T-cell (primary cell): ENCODE measurements at regions not wholly inside any gene's neighbourhood (a gene's known extent, or its start where the extent isn't known, plus 50 kb on each side); places are given as distances from the start of the nearest gene placed in this dataset.
"Not testable (repeated sequence)": the region's sequence is repeated elsewhere in the genome, so short reads cannot be mapped to it uniquely, and the experiment has no call there.

Experiments used
- ATAC-seq, 4 experiments: fragments of 200-7000 bp in 3 of 4; fragments of 150-1000 bp in 1 of 4; cut with Tn5 transposase; replicated peaks in 1 of 4; 1 replicate in 3 of 4; 2 replicates in 1 of 4; pipeline ENCODE4 v1.10.0; 2021; ENCODE audit warnings: moderate library complexity in 3 of 4, mild to moderate bottlenecking in 2 of 4, moderate number of reproducible peaks in 1 of 4
- CTCF ChIA-PET, 2 donors: fragments of 300-600 bp; sonication (Branson Sonifier 250); formaldehyde crosslinking; loops; one replicate each; lab custom pipeline; 2022; ENCODE audit warnings: antibody characterized with exemption in 2 of 2; lab: Charles Lee
- POLR2A ChIA-PET, 2 donors: fragments of 300-600 bp; sonication (Branson Sonifier 250); formaldehyde crosslinking; loops; one replicate each; lab custom pipeline; 2022; ENCODE audit warnings: antibody characterized with exemption in 2 of 2; lab: Charles Lee
- DNase-seq, 35 experiments: peaks; one replicate each; pipeline versions ENCODE4 v3.0.0 to v3.0.0-alpha.2; 2013 to 2023
- H3K27ac ChIP-seq: one replicate; pipeline ENCODE4 v1.5.1; 2013; ENCODE audit warnings: low read length
- H3K27me3 ChIP-seq, 2 experiments: replicated peaks in 1 of 2; 1 replicate in 1 of 2; 2 replicates in 1 of 2; pipeline versions ENCODE4 v1.6.1 to v1.7.0; 2013; ENCODE audit warnings: low read length in 1 of 2, mixed read lengths in 1 of 2; ENCODE audit not compliant: control insufficient read depth in 2 of 2, insufficient read depth in 2 of 2; ENCODE audit errors: extremely low read depth in 1 of 2
- H3K36me3 ChIP-seq, 2 donors: 1 replicate in 1 of 2; 2 replicates in 1 of 2; pipeline versions ENCODE4 v1.6.1 to v1.7.0; 2013; ENCODE audit warnings: low read length in 1 of 2; ENCODE audit not compliant: control insufficient read depth in 2 of 2, insufficient read depth in 1 of 2; ENCODE audit errors: extremely low read depth in 1 of 2
- H3K4me1 ChIP-seq, 2 experiments: 1 replicate in 1 of 2; 2 replicates in 1 of 2; pipeline versions ENCODE4 v1.6.1 to v1.7.0; 2013; ENCODE audit warnings: low read length in 2 of 2, mixed read lengths in 1 of 2; ENCODE audit not compliant: insufficient read depth in 2 of 2, control insufficient read depth in 1 of 2; ENCODE audit errors: extremely low read depth in 1 of 2
- H3K4me3 ChIP-seq, 2 donors: 1 replicate in 1 of 2; 2 replicates in 1 of 2; pipeline versions ENCODE4 v1.5.1 to v1.7.0; 2013; ENCODE audit warnings: mild to moderate bottlenecking in 2 of 2, low read length in 1 of 2, moderate library complexity in 1 of 2; ENCODE audit not compliant: control insufficient read depth in 1 of 2; ENCODE audit errors: extremely low read depth in 1 of 2
- H3K9me3 ChIP-seq: 2 replicates; pipeline ENCODE4 v1.7.0; 2013
- H3K27ac Mint-ChIP-seq, 2 donors: one replicate each; pipeline ENCODE4 v1.8.0; 2020 to 2021; ENCODE audit warnings: mild to moderate bottlenecking in 2 of 2, mixed read lengths in 2 of 2
- H3K27me3 Mint-ChIP-seq, 2 donors: one replicate each; pipeline ENCODE4 v1.8.0; 2021 to 2022; ENCODE audit warnings: mixed read lengths in 2 of 2
- H3K36me3 Mint-ChIP-seq: one replicate; pipeline ENCODE4 v1.8.0; 2021; ENCODE audit warnings: mixed read lengths
- H3K4me1 Mint-ChIP-seq, 3 donors: one replicate each; pipeline ENCODE4 v1.8.0; 2020 to 2022; ENCODE audit warnings: mixed read lengths in 3 of 3, mild to moderate bottlenecking in 1 of 3
- H3K4me3 Mint-ChIP-seq, 3 donors: one replicate each; pipeline ENCODE4 v1.8.0; 2020 to 2022; ENCODE audit warnings: mild to moderate bottlenecking in 3 of 3, mixed read lengths in 3 of 3, moderate library complexity in 3 of 3
- H3K9me3 Mint-ChIP-seq, 3 donors: one replicate each; pipeline ENCODE4 v1.8.0; 2020 to 2022; ENCODE audit warnings: mixed read lengths in 3 of 3
- WGBS: methylation state at CpG from one replicate; pipeline ENCODE4 v1.1.5; 2013; ENCODE audit warnings: missing lambda C conversion rate; ENCODE audit not compliant: insufficient coverage; 5-methylcytosine and 5-hydroxymethylcytosine counted together

GRCh38 chr13:63829609-63830008 is 2414.0 kb upstream of the PCDH20 start:
- CTCF ChIA-PET, H3K27me3 Mint-ChIP-seq, H3K4me3 ChIP-seq, H3K36me3 ChIP-seq, POLR2A ChIA-PET, H3K4me1 ChIP-seq, H3K27ac Mint-ChIP-seq, H3K27me3 ChIP-seq, H3K9me3 ChIP-seq, H3K27ac ChIP-seq, DNase-seq, H3K36me3 Mint-ChIP-seq, H3K4me1 Mint-ChIP-seq, H3K4me3 Mint-ChIP-seq, H3K9me3 Mint-ChIP-seq, ATAC-seq: not testable (repeated sequence)
- no CpG with 5 or more reads among the region's 2 CpGs for WGBS

- H3K27ac Mint-ChIP-seq, H3K27me3 Mint-ChIP-seq, DNase-seq, CTCF ChIA-PET, H3K36me3 Mint-ChIP-seq, ATAC-seq, H3K9me3 ChIP-seq, POLR2A ChIA-PET, H3K4me1 ChIP-seq, H3K27me3 ChIP-seq, H3K4me3 ChIP-seq, H3K4me1 Mint-ChIP-seq, H3K27ac ChIP-seq, H3K4me3 Mint-ChIP-seq, H3K36me3 ChIP-seq, H3K9me3 Mint-ChIP-seq: not testable (repeated sequence)
- WGBS = no CpG with 5 or more reads among the region's 5 CpGs
Measured at GRCh38 chr13:63821785-63822184, 2406.1 kb upstream of the PCDH20 start.

- H3K36me3 Mint-ChIP-seq, DNase-seq, H3K9me3 ChIP-seq, H3K27me3 Mint-ChIP-seq, ATAC-seq, H3K27me3 ChIP-seq, POLR2A ChIA-PET, H3K4me1 Mint-ChIP-seq, H3K27ac Mint-ChIP-seq, H3K4me3 ChIP-seq, H3K27ac ChIP-seq, H3K4me3 Mint-ChIP-seq, H3K36me3 ChIP-seq, H3K4me1 ChIP-seq: not testable (repeated sequence)
- peaks cover 13 to 16% (median 14%) of the 10 kb centered on the region in 3 donors for H3K9me3 Mint-ChIP-seq
- 91% methylated on average over 26 of the region's 41 CpGs for WGBS
- CTCF ChIA-PET = interaction anchor here in 1 of 2 donors (0.6 kb wide), 1 partner anchor 17 kb away, joined by 8 read pairs; no protein-coding TSS in a partner anchor
Measured at GRCh38 chr13:63811428-63812004, 2395.9 kb upstream of the PCDH20 start.

- POLR2A ChIA-PET, H3K4me1 Mint-ChIP-seq: not testable (repeated sequence)
Measured at GRCh38 chr13:63791134-63791533, 2375.5 kb upstream of the PCDH20 start.

GRCh38 chr13:63774133-63774532 is 2358.5 kb upstream of the PCDH20 start:
- Histone ChIP-seq H3K27ac (no peak overlapping the region), H3K4me3 (no peak overlapping the region), H3K4me1 (no peaks in the 10 kb centered on the region), H3K9me3 (no peaks in the 10 kb centered on the region), H3K27me3 (no peaks in the 10 kb centered on the region), H3K36me3 (no peaks in the 10 kb centered on the region)
- no peaks in the 10 kb centered on the region for H3K27me3 Mint-ChIP-seq
- H3K9me3 Mint-ChIP-seq = peaks cover 8 to 21% (median 14%) of the 10 kb centered on the region in 3 donors
- ATAC-seq (no peak), DNase-seq (no peak)
- ChIA-PET POLR2A (interaction anchor here in 1 of 2 donors (0.6 kb wide), 1 partner anchor 484 kb away, joined by 3 read pairs; no protein-coding TSS in a partner anchor), CTCF (interaction anchor here in 1 of 2 donors (0.8 kb wide), 1 partner anchor 790 kb away, joined by 3 read pairs; no protein-coding TSS in a partner anchor)
- no peak overlapping the region for H3K27ac Mint-ChIP-seq
- H3K4me1 Mint-ChIP-seq = no peaks in the 10 kb centered on the region
- no peaks in the 10 kb centered on the region for H3K36me3 Mint-ChIP-seq
- H3K4me3 Mint-ChIP-seq = no peak overlapping the region
- WGBS = 63% methylated on average over 1 of the region's 2 CpGs

More at GRCh38 chr13:63791134-63791533, 2375.5 kb upstream of the PCDH20 start:
- H3K4me3 ChIP-seq, H3K27ac Mint-ChIP-seq, H3K36me3 Mint-ChIP-seq, H3K9me3 ChIP-seq, H3K27me3 Mint-ChIP-seq, H3K4me3 Mint-ChIP-seq, DNase-seq, H3K27ac ChIP-seq, H3K9me3 Mint-ChIP-seq, ATAC-seq, H3K36me3 ChIP-seq, H3K4me1 ChIP-seq, H3K27me3 ChIP-seq, CTCF ChIA-PET: not testable (repeated sequence)
- WGBS = no CpG with 5 or more reads among the region's 2 CpGs

GRCh38 chr13:63773476-63773875 is 2357.8 kb upstream of the PCDH20 start:
- Mint-ChIP-seq H3K27me3 (no peaks in the 10 kb centered on the region), H3K9me3 (peaks cover 8 to 15% (median 11%) of the 10 kb centered on the region in 3 donors), H3K36me3 (no peaks in the 10 kb centered on the region), H3K27ac (no peak overlapping the region), H3K4me1 (no peaks in the 10 kb centered on the region), H3K4me3 (no peak overlapping the region)
- Histone ChIP-seq H3K36me3 (no peaks in the 10 kb centered on the region), H3K27me3 (no peaks in the 10 kb centered on the region), H3K27ac (no peak overlapping the region), H3K9me3 (no peaks in the 10 kb centered on the region), H3K4me3 (no peak overlapping the region), H3K4me1 (no peaks in the 10 kb centered on the region)
- DNase-seq (no peak), ATAC-seq (no peak)
- ChIA-PET POLR2A (interaction anchor here in 1 of 2 donors (0.6 kb wide), 1 partner anchor 484 kb away, joined by 3 read pairs; no protein-coding TSS in a partner anchor), CTCF (no interaction called here)
- WGBS = 100% methylated on average over 1 of the region's 3 CpGs
